T-helper 2 cell (primary cell): ENCODE measurements at regions not wholly inside any gene's neighbourhood (a gene's known extent, or its start where the extent isn't known, plus 50 kb on each side); places are given as distances from the start of the nearest gene placed in this dataset.

Experiments
- DNase-seq, 5 experiments: peaks; one replicate each; pipeline versions ENCODE4 v3.0.0 to v3.0.0-alpha.2; 2012 to 2022

GRCh38 chr6:150539568-150539967 lies 60.1 kb upstream of the PLEKHG1 start:
- DNase-seq = no peak

- no peak for DNase-seq
These were observed 58.1 kb upstream of the PLEKHG1 start for GRCh38 chr6:150541576-150541975.

- DNase-seq = no peak
These were observed 56.5 kb upstream of the PLEKHG1 start for GRCh38 chr6:150543178-150543577.

GRCh38 chr6:150544793-150545192 lies 54.9 kb upstream of the PLEKHG1 start:
- DNase-seq = no peak

GRCh38 chr6:150546457-150546856 lies 53.2 kb upstream of the PLEKHG1 start:
- no peak for DNase-seq

GRCh38 chr6:150547502-150548222 lies 52.0 kb upstream of the PLEKHG1 start:
- DNase-seq = no peak

GRCh38 chr6:150548330-150548729 lies 51.4 kb upstream of the PLEKHG1 start:
- DNase-seq = no peak

GRCh38 chr6:150549007-150549406 lies 50.7 kb upstream of the PLEKHG1 start:
- DNase-seq = no peak

GRCh38 chr6:150549674-150550101 lies 50.0 kb upstream of the PLEKHG1 start:
- no peak for DNase-seq
